G401.6 (cell line): ENCODE measurements at regions not wholly inside any gene's neighbourhood (a gene's known extent, or its start where the extent isn't known, plus 50 kb on each side); places are given as distances from the start of the nearest gene placed in this dataset.
"Not testable (repeated sequence)": the region's sequence is repeated elsewhere in the genome, so short reads cannot be mapped to it uniquely, and the experiment has no call there.

ENCODE experiments used
- FAIRE-seq: peaks from 2 replicates; lab custom pipeline; 2012; peaks lifted over from hg19 to GRCh38; lab: Jason Lieb, UNC

DNA sequence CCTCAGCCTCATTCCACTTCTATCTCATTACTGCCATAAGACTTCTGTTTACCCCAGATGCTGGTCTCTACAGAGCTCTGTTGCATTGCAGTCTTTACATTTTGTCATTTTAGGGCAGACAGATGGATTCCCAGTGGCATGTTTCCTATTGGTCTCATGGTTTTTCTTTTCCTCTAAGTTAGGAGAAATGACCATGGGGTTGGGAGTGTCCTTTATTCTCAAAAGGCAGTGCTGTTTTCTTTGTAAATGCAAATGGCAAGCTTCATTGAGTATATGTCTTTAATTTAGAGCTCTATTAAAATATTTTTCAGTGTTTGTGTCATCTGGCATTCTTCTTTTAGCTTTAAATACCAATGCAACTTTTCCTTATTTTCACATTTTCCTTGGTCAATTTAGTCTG is 57.0 kb downstream of the MSTN start:
- no peak for FAIRE-seq

- no peak for FAIRE-seq
Measured at GRCh38 chr2:189999661-190000060, 62.9 kb downstream of the MSTN start.

- peak; percentile 11 for FAIRE-seq
Measured at GRCh38 chr2:189998665-189999064, 63.9 kb downstream of the MSTN start.

GRCh38 chr2:189997016-189997415 is 65.5 kb downstream of the MSTN start:
- FAIRE-seq: no peak

- FAIRE-seq: no peak
Measured at GRCh38 chr2:189995679-189996078, 66.8 kb downstream of the MSTN start.

GRCh38 chr2:189982780-189983394 is 79.6 kb downstream of the MSTN start:
- no peak for FAIRE-seq

DNA sequence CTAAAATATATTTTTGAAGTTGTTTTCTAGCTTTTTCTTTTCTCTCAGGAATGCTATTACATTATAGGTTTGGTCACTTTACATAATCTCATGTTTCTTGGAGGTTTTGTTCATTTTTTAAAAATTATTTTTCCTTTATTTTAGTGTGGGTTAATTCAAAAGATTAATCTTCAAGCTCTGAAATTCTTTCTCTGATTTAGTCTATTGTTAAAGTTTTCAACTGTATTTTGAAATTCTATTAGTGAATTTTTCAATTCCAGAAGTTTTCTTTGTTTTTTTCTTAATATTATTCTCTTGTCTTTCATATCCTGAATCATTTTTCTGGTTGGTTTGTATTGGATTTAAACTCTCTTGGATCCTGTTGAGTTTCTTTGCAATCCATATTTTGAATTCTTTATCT is 80.4 kb downstream of the MSTN start:
- FAIRE-seq: peak; percentile 47

DNA sequence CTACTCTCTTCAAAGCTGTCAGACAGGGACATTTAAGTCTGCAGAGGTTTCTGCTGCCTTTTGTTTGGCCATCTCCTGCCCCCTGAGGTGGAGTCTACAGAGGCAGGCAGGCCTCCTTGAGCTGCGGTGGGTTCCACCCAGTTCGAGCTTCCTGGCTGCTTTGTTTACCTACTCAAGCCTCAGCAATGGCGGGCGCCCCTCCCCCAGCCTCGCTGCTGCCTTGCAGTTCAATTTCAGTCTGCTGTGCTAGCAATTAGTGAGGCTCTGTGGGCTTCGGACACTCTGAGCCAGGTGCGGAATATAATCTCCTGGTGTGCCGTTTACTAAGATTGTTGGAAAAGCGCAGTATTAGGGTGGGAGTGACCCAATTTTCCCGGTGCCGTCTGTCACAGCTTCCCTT is 86.0 kb downstream of the MSTN start:
- not testable (repeated sequence) for FAIRE-seq

GRCh38 chr2:189960346-189960745 is 102.2 kb downstream of the MSTN start:
- FAIRE-seq: no peak

GRCh38 chr2:189959450-189959849 is 103.1 kb downstream of the MSTN start:
- FAIRE-seq: no peak

DNA sequence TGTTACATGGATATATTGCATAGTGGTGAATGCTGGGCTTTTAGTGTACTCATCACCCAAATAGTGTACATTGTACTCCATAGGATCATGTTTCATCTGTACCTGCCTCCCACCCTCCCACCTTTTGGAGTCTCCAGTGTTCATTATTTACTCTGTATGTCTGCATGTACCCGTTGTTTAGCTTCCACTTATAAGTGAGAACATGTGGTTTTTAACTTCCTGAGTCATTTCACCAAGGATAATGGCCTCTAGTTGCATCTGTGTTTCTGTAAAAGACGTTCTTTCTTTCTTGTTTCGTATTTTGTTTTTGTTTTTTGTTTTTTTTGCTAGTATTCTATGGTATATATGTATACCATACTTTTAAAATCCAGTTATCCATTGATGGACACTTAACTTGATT is 107.5 kb downstream of the MSTN start:
- FAIRE-seq: no peak

DNA sequence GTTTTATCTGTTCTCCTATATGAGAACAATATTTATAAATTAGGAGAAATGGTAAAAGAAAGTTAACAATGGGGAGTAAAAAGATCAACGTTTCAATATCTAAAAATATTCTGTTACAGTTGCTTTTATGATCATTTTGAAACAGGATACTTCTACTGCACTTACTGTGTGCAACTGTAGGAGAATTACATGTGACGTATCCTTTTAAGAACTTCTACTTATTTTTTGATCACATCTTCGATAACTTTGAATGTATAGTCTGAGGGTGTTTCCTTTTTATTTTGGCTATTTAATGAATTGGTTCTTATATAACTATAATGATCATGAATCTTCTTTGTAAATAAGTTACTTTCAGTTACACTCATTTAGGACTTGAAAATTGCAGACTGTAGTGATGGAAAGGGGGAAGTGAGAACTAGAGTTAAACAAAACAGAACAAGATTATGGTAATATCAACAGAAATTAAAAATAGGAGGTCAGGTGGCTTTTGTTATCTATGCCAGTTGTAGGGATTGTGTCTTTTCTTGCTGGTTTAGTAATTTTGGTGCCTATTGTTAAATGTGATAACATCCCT is 109.9 kb downstream of the MSTN start:
- no peak for FAIRE-seq

DNA sequence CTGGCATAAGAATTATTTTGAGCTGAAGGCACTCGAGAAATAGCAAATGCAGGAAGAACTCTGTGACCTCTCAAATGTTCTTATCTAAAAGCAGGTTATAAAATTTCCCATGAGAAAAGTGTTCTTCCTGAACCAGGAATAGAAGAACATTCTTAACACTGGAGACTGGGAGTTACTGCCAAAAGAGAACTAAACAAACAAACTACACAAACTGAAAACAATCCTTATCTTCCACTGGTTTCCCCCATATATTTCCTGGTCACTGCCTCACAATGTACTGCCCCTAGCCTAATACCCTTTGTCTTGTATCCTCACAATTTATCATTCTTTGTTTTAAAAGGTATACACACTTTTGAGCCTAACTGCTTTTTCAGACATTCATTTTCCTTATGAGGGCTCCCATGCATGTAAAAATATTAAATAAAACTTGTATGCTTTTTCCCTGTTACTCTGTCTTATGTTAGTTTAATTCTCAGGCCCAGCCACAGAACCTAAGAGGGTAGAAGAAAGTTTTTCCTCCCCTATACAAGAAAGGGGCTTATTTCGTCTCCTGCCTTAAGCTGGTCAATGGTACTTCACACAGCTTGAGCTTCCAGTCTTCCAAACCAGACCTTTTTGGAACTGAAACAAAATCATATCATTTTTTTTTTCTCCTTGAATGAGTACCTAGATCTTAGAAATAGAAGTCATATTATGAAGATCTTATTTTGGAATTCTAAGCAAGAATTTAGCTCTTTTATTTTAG is 110.6 kb downstream of the MSTN start:
- no peak for FAIRE-seq

- no peak for FAIRE-seq
Measured at GRCh38 chr2:189943009-189943408, 119.5 kb downstream of the MSTN start.

GRCh38 chr2:189940913-189941312 is 121.6 kb downstream of the MSTN start:
- no peak for FAIRE-seq

- no peak for FAIRE-seq
Measured at GRCh38 chr2:189937691-189938090, 124.8 kb downstream of the MSTN start.

GRCh38 chr2:189933911-189934399 is 128.6 kb downstream of the MSTN start:
- no peak for FAIRE-seq

DNA sequence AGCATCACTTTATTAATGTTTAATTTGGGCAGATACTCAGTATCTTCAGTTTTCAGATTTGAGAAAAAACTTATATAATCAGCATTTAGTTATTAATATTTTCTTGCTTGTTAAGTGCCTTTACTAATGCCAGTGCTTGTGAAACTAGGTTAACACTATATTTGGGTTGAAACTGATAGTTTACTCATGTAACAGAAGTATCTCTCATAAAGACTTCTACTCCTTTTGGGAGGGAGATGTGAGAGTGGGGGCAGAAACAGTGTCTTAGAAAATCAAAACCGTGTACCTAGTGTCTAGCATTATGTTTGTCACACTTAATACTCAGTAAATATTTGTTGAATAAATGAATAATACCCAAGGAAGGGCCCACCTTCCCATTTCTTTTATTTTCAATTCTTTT is 129.5 kb downstream of the MSTN start:
- no peak for FAIRE-seq

DNA sequence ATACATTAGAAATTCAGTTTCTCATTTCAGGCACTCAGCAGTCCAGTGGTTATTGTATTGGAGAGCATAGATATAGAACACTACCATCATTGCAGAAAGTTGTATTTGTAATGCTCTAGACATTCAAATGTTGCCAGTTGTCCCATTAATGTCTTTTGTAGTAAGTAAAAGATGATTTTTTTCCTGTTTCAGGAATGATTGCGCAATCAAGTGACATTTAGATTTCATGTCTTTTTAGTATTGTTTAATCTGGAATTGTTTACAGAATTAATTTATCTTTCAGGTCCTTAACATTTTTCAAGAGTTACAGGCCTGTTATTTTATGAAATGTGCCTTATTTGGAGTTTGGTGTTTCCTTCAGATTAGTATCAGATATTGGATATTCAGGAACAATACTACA is 134.7 kb downstream of the MSTN start:
- FAIRE-seq: no peak
